ENCODE measurements at regions not wholly inside any gene's neighbourhood (a gene's known extent, or its start where the extent isn't known, plus 50 kb on each side); places are given as distances from the start of the nearest gene placed in this dataset.

DNA sequence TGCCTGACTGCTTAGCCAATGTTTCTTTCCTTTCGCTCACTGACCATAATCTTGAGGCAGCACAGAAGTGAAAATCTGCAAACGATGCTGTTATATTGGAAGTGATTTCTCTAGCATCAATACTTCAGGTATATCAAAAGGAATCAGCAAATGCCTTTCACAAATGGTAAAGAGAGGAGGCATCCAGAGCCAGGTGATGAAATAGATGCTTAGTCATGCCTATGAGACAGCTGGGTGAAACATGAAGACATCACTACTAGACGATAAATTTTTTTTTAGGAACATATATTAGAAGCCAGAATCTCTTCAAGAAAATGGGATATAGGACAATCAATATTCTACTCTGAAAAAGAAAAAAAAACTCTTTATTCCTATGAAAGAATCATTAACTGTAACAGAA is 249.2 kb upstream of the SLC39A10 start:
- Histone ChIP-seq H3K9me3 (ENCODE audit: low read length) (no peaks in the 10 kb centered on the region), H4K20me1 (ENCODE audit: insufficient read depth, low read length) (no peaks in the 10 kb centered on the region), H3K4me2 (ENCODE audit: low read depth, low read length) (no peak overlapping the region), H3K27me3 (ENCODE audit: control insufficient read depth in 1 of 2, insufficient read depth in 2 of 2, low read length in 2 of 2) (no peaks in the 10 kb centered on the region), H3K36me3 (replicated peaks in 1 of 2; ENCODE audit: control insufficient read depth in 1 of 2, insufficient read depth in 2 of 2, low read length in 2 of 2) (no peaks in the 10 kb centered on the region), H3K4me3 (replicated peaks in 1 of 3; ENCODE audit: insufficient read depth in 1 of 3, low read depth in 2 of 3, low read length in 3 of 3) (no peak overlapping the region), H3K79me2 (ENCODE audit: insufficient read depth, low read length) (no peaks in the 10 kb centered on the region), H3K27ac (ENCODE audit: extremely low read length, insufficient read depth, low read length) (no peak overlapping the region), H2AFZ (ENCODE audit: low read length) (no peak overlapping the region), H3K4me1 (ENCODE audit: insufficient read depth, low read length) (0 out of 2 replicates have a peak, but pooled peaks cover 8% of the 10 kb centered on the region), H3K9ac (ENCODE audit: insufficient read depth, low read depth, low read length) (no peak overlapping the region)
- peak; percentile 22; the same call in 2 of the 3 replicates for ATAC-seq
- TF ChIP-seq NFE2L2 (IDR thresholded peaks at IDR 0.05; ENCODE audit: low read length) (peak; percentile 47; the same call in 1 of the 2 replicates), SP4 (CRISPR knock-in tag; IDR thresholded peaks at IDR 0.05) (no peak), CEBPB (IDR thresholded peaks at IDR 0.05; ENCODE audit: borderline replicate concordance, low read depth, low read length) (peak; percentile 15; the same call in 1 of the 2 replicates), GTF3A (CRISPR knock-in tag; conservative IDR thresholded peaks at IDR 0.05) (no peak), ZNF484 (CRISPR knock-in tag; IDR thresholded peaks at IDR 0.05; ENCODE audit: borderline replicate concordance, low read depth) (no peak), JUND (CRISPR knock-in tag; IDR thresholded peaks at IDR 0.05) (no peak), KDM1A (CRISPR knock-in tag; IDR thresholded peaks at IDR 0.05) (no peak)
- TF ChIP-seq, protein P1, sequence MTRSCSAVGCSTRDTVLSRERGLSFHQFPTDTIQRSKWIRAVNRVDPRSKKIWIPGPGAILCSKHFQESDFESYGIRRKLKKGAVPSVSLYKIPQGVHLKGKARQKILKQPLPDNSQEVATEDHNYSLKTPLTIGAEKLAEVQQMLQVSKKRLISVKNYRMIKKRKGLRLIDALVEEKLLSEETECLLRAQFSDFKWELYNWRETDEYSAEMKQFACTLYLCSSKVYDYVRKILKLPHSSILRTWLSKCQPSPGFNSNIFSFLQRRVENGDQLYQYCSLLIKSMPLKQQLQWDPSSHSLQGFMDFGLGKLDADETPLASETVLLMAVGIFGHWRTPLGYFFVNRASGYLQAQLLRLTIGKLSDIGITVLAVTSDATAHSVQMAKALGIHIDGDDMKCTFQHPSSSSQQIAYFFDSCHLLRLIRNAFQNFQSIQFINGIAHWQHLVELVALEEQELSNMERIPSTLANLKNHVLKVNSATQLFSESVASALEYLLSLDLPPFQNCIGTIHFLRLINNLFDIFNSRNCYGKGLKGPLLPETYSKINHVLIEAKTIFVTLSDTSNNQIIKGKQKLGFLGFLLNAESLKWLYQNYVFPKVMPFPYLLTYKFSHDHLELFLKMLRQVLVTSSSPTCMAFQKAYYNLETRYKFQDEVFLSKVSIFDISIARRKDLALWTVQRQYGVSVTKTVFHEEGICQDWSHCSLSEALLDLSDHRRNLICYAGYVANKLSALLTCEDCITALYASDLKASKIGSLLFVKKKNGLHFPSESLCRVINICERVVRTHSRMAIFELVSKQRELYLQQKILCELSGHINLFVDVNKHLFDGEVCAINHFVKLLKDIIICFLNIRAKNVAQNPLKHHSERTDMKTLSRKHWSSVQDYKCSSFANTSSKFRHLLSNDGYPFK (CRISPR knock-in tag; IDR thresholded peaks at IDR 0.05; ENCODE audit: borderline replicate concordance): no peak
- intact Hi-C loops (cut with micrococcal nuclease; ENCODE audit: unreplicated experiment): no loop called here
- ChIA-PET POLR2A (no interaction called here), CTCF (ENCODE audit: low intra/inter-chr PET ratio, low total read pairs) (no interaction called here)
- in situ Hi-C loops (cut with HindIII; ENCODE audit: extremely low pct_ligation_motif_present, low pct_unique_long_range_greater_than_20kb): no loop called here
- BruUV-seq (replicated peaks): no TSS peak
- no peak for FAIRE-seq
- DNase-seq (ENCODE audit: low spot score): no peak
- WGBS (ENCODE audit: low lambda C conversion rate): 12% methylated on average over 3 of the region's 3 CpGs
